SK-N-MC (cell line): ENCODE measurements at regions not wholly inside any gene's neighbourhood (a gene's known extent, or its start where the extent isn't known, plus 50 kb on each side); places are given as distances from the start of the nearest gene placed in this dataset.

Source experiments
- EZH2 ChIP-seq: fragments of 200-600 bp; sonication (generic); IDR thresholded peaks from one replicate; pipeline ENCODE4 v1.6.1; 2017; ENCODE audit warnings: antibody characterized with exemption
- POLR2AphosphoS5 ChIP-seq: IDR thresholded peaks from 2 replicates; pipeline ENCODE4 v1.6.1; 2012; ENCODE audit warnings: mild to moderate bottlenecking, low read depth, low read length, borderline replicate concordance

GRCh38 chr20:16201191-16201590 lies 372.1 kb downstream of the KIF16B start:
- TF ChIP-seq POLR2AphosphoS5 (no peak), EZH2 (no peak)
